Stimulated activated CD4-positive, alpha-beta T cell treated with anti-CD3 and anti-CD28 coated beads, Interleukin-15, amount 100 ng/mL, for 1 hour (primary cell): ENCODE measurements at regions not wholly inside any gene's neighbourhood (a gene's known extent, or its start where the extent isn't known, plus 50 kb on each side); places are given as distances from the start of the nearest gene placed in this dataset.

Experiments
- DNase-seq, 2 donors: peaks; one replicate each; pipeline ENCODE4 v3.0.0-alpha.2; 2020; ENCODE audit warnings: low read depth in 1 of 2, low spot score in 1 of 2

GRCh38 chr18:57991552-57991951, 52.5 kb upstream of the NEDD4L start:
- no peak for DNase-seq

GRCh38 chr18:57989536-57989935, 54.5 kb upstream of the NEDD4L start:
- DNase-seq = no peak

- no peak for DNase-seq
These were observed 59.4 kb upstream of the NEDD4L start for GRCh38 chr18:57984490-57985115.

- DNase-seq = no peak
These were observed 60.1 kb upstream of the NEDD4L start for GRCh38 chr18:57983965-57984364.

GRCh38 chr18:57983472-57983871, 60.6 kb upstream of the NEDD4L start:
- no peak for DNase-seq

GRCh38 chr18:57982372-57983021, 61.5 kb upstream of the NEDD4L start:
- DNase-seq = no peak

- DNase-seq = no peak
These were observed 62.6 kb upstream of the NEDD4L start for GRCh38 chr18:57981308-57982028.

GRCh38 chr18:57980573-57981307, 63.3 kb upstream of the NEDD4L start:
- no peak for DNase-seq

- DNase-seq = no peak
These were observed 67.7 kb upstream of the NEDD4L start for GRCh38 chr18:57976230-57976773.

- no peak for DNase-seq
These were observed 68.2 kb upstream of the NEDD4L start for GRCh38 chr18:57975805-57976204.

GRCh38 chr18:57974585-57975265, 69.3 kb upstream of the NEDD4L start:
- no peak for DNase-seq

GRCh38 chr18:57973889-57974288, 70.1 kb upstream of the NEDD4L start:
- no peak for DNase-seq

- DNase-seq = no peak
These were observed 73.5 kb upstream of the NEDD4L start for GRCh38 chr18:57970356-57971095.

- no peak for DNase-seq
These were observed 74.2 kb upstream of the NEDD4L start for GRCh38 chr18:57969824-57970223.

- DNase-seq = no peak
These were observed 78.8 kb upstream of the NEDD4L start for GRCh38 chr18:57965246-57965645.

- DNase-seq = no peak
These were observed 82.0 kb upstream of the NEDD4L start for GRCh38 chr18:57961876-57962505.

- no peak for DNase-seq
These were observed 82.6 kb upstream of the NEDD4L start for GRCh38 chr18:57961411-57961810.

- no peak for DNase-seq
These were observed 84.7 kb upstream of the NEDD4L start for GRCh38 chr18:57959278-57959677.

- DNase-seq = no peak
These were observed 86.8 kb upstream of the NEDD4L start for GRCh38 chr18:57957210-57957609.

- no peak for DNase-seq
These were observed 87.5 kb upstream of the NEDD4L start for GRCh38 chr18:57956491-57956890.
